Stimulated activated effector memory CD8-positive, alpha-beta T cell treated with anti-CD3 and anti-CD28 coated beads, Interleukin-12 subunit alpha, Interleukin-12 subunit beta, amount 100 ng/mL, for 72 hours (primary cell): ENCODE measurements at regions not wholly inside any gene's neighbourhood (a gene's known extent, or its start where the extent isn't known, plus 50 kb on each side); places are given as distances from the start of the nearest gene placed in this dataset.
A peak's percentile ranks its signal among the peaks of the same experiment; 100 is the strongest.
"Not testable (repeated sequence)": the region's sequence is repeated elsewhere in the genome, so short reads cannot be mapped to it uniquely, and the experiment has no call there.

Experiments used
- ATAC-seq: fragments of 150-1000 bp; cut with Tn5 transposase; 2 replicates; pipeline ENCODE4 v1.10.0; 2021
- DNase-seq, 2 donors: peaks; one replicate each; pipeline ENCODE4 v3.0.0; 2021 to 2022; ENCODE audit warnings: low spot score in 2 of 2
- H3K27ac Mint-ChIP-seq: one replicate; pipeline ENCODE4 v1.8.0; 2022; ENCODE audit warnings: mild to moderate bottlenecking, mixed read lengths
- H3K36me3 Mint-ChIP-seq: one replicate; pipeline ENCODE4 v1.8.0; 2022; ENCODE audit warnings: mild to moderate bottlenecking, mixed read lengths
- H3K4me1 Mint-ChIP-seq: one replicate; pipeline ENCODE4 v1.8.0; 2022; ENCODE audit warnings: mixed read lengths
- H3K4me3 Mint-ChIP-seq: one replicate; pipeline ENCODE4 v1.8.0; 2022; ENCODE audit warnings: mild to moderate bottlenecking, mixed read lengths
- H3K9me3 Mint-ChIP-seq: one replicate; pipeline ENCODE4 v1.8.0; 2022; ENCODE audit warnings: mixed read lengths

DNA sequence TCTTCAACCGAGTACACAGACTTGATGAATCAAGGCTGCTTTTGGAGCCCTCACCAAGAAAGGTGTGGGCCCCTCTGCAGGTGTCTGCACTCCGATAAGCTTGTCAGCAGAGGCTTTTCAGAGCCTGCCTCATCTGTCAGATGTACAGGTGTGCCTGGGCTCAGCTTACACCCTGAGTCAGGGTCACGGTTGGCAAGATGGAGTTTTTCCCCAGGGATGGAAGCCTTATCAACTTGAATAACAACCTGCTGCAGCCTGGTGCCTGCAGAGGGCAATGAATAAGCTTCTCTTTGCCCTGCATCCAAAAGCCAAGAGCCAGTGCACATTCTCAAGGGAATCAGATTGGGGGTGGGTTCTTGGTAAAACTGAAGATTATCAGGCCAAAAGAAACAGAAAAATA, 427.1 kb downstream of the CD83 start:
- Mint-ChIP-seq H3K4me3 (no peak overlapping the region), H3K4me1 (peaks cover 24% of the 10 kb centered on the region), H3K36me3 (no peaks in the 10 kb centered on the region), H3K27ac (no peak overlapping the region), H3K9me3 (no peaks in the 10 kb centered on the region)
- no peak for DNase-seq
- ATAC-seq, result no peak

DNA sequence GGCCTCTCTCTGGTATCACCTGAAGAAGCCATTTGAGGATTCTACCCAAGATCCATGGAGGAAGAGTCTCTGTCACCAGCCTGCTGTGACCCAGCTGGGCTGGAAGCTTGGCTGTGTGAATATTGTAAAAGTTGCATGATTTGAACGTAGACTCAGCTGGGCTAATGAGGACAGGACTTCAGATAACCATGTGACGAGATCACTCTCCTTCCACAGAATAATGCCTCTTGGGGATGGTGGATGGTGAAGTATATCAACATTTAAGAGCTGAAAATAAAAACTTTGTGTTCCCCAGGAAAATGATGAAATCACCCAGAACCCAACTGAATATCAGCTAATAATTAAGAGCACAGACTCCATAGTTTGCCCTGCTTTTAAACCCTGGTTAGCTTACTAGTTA, 427.9 kb downstream of the CD83 start:
- H3K27ac Mint-ChIP-seq, result no peak overlapping the region
- no peak for DNase-seq
- H3K4me3 Mint-ChIP-seq, result no peak overlapping the region
- no peaks in the 10 kb centered on the region for H3K36me3 Mint-ChIP-seq
- no peaks in the 10 kb centered on the region for H3K9me3 Mint-ChIP-seq
- ATAC-seq, result no peak
- peaks cover 24% of the 10 kb centered on the region for H3K4me1 Mint-ChIP-seq

DNA sequence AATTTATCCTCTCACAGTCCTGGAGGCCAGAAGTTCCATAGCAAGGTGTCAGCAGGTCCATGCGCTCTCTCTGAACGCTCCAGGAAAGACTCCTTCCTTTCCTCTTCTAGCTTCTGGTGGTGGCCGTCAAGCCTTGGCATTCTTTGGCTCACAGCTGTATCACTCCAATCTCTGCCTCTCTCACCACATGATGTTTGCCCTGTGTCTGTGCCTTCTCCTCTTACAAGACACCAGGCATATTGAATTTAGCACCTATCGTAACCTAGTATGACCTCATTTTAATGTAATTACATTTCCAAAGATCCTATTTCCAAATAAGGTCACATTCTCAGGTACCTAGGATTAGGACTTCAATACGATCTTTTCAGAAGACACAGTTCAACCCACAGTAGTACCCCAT, 428.5 kb downstream of the CD83 start:
- peaks cover 24% of the 10 kb centered on the region for H3K4me1 Mint-ChIP-seq
- H3K4me3 Mint-ChIP-seq, result no peak overlapping the region
- no peaks in the 10 kb centered on the region for H3K36me3 Mint-ChIP-seq
- ATAC-seq, result no peak
- no peak for DNase-seq
- H3K27ac Mint-ChIP-seq, result no peak overlapping the region
- no peaks in the 10 kb centered on the region for H3K9me3 Mint-ChIP-seq

DNA sequence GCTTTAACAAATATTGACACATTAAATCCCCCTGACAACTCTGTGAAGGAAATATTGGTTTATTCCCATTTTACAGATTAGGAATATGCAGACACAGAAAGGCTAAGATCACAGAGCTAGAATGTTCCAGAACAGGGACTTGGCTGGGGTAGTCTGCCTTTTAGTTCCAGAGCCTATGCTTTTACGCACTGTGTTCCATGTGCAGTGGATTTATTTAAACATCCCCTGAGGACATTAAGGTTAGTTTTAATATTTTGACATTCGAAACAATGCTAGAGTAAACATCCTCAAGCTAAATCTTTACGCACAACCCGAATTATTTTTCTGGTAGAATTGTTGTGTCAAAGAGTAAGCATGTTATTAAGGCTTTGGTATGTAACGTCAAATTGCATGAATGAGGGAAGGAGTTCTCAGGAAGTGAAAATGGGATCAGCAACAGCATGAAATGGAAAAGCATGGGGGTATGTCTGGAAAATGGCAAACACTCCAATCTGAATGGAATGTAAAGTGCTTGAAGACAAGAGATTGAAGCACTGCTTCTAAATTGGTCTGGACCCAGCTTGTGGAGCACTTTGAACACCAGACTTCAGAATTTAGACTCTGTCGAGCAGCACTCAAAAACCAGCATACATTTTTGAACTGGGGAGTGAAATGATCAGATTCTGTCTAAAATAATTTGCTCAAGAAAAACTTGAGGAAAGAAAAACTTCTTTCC, 429.9 kb downstream of the CD83 start:
- no peak overlapping the region for H3K27ac Mint-ChIP-seq
- no peaks in the 10 kb centered on the region for H3K36me3 Mint-ChIP-seq
- no peak for DNase-seq
- ATAC-seq, result no peak
- H3K9me3 Mint-ChIP-seq, result no peaks in the 10 kb centered on the region
- peaks cover 10% of the 10 kb centered on the region for H3K4me1 Mint-ChIP-seq
- no peak overlapping the region for H3K4me3 Mint-ChIP-seq

DNA sequence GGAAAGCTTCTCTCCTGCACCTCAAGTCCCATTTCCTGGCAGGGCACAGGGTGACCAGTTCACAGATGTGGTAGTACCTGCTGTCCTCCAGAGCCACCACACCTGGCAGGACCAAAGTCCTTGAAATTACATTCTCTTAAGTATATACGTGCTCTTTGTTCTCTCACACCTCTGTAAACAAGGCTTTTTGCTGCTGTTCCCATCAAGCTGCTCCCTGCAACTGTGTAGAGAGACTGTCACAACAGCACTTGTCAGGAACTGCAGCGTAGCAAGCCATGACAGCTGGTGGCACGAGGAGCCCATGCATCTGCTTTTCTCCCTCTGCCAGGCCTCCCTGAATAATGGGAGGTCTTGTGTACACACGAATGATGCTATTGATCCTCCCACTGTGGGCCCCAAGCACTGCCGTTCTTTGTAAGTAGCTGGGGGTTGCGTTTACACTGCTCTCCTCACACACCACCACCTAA, 431.8 kb downstream of the CD83 start:
- DNase-seq (no peak), ATAC-seq (no peak)
- Mint-ChIP-seq H3K9me3 (no peaks in the 10 kb centered on the region), H3K4me3 (no peak overlapping the region), H3K36me3 (no peaks in the 10 kb centered on the region), H3K4me1 (no peaks in the 10 kb centered on the region), H3K27ac (no peak overlapping the region)

DNA sequence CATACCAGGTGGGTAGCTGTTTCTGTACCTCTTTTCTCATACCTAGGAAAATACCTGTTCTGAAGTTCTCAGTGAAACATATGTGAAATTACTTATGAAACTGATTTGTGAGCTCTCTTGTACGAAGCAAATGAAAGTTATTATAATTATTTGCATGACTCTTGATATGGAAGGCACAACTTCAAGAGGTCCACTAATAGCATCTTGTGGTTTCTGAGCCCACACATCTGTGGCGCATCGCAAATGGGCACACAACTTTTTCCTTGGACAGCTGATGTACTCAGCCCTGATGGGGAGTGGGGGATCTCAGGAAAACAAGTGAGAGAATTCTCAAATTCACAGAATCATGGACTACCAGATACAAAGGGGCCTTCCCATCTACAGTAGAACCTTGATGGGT, 432.3 kb downstream of the CD83 start:
- Mint-ChIP-seq H3K9me3 (no peaks in the 10 kb centered on the region), H3K4me3 (no peak overlapping the region), H3K27ac (no peak overlapping the region), H3K36me3 (no peaks in the 10 kb centered on the region), H3K4me1 (no peaks in the 10 kb centered on the region)
- ATAC-seq (no peak), DNase-seq (no peak)

DNA sequence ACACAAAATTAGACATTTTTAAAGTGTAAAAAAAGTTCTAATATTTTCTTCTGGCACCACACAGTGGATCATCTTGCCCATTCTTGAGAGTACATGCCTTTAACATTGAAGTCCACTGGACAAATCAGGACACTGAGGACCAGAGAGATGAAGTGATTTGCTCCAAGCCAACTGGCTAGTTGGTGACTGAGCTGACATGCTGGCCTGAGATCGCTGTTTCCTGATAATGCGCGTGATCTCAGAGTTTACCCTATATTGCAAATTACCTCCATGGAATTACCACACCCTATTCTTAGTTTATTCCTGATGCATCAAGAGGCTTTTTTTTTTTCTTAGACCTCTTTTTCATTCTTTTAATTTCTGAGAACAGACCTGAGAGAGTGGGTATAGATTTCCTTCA, 432.8 kb downstream of the CD83 start:
- H3K27ac Mint-ChIP-seq, result no peak overlapping the region
- H3K4me3 Mint-ChIP-seq, result no peak overlapping the region
- DNase-seq (no peak), ATAC-seq (no peak)
- H3K36me3 Mint-ChIP-seq, result no peaks in the 10 kb centered on the region
- no peaks in the 10 kb centered on the region for H3K4me1 Mint-ChIP-seq
- no peaks in the 10 kb centered on the region for H3K9me3 Mint-ChIP-seq

DNA sequence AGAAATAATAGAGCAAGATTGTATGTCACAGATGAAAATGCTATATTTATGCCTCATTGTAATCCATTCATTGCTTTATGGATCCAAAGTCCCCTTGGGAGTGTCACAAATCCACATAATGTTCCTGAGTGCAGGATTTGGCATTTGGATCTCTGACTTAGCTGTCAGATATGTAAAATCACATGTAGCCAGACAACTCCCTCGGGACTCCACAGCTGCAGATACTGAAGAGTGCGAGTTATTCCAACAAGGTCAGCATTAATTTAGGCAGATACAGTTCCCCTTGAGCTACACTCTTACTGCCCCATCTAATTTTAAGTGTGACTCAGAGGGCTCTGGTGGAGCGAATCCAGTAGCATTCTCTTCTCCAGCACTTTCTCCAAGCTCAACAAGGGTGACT, 433.2 kb downstream of the CD83 start:
- DNase-seq, result no peak
- no peak for ATAC-seq

DNA sequence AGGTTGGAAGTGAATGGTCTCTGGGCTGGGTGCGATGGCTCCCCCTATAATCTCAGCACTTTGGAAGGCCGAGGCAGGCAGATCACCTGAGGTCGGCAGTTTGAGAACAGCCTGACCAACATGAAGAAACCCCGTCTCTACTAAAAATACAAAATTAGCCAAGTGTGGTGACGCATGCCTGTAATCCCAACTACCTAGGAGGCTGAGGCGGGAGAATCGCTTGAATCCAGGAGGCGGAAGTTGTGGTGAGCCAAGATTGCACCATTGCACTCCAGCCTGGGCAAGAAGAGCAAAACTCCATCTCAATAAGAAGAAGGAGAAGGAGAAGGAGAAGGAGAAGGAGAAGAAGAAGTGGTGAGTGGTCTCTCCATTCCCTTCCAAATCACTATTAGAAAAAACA, 434.0 kb downstream of the CD83 start:
- not testable (repeated sequence) for ATAC-seq, DNase-seq

More for the DNA sequence above, 433.2 kb downstream of the CD83 start:
- no peaks in the 10 kb centered on the region for H3K4me1 Mint-ChIP-seq
- no peaks in the 10 kb centered on the region for H3K9me3 Mint-ChIP-seq
- no peaks in the 10 kb centered on the region for H3K36me3 Mint-ChIP-seq
- no peak overlapping the region for H3K27ac Mint-ChIP-seq
- H3K4me3 Mint-ChIP-seq, result no peak overlapping the region

DNA sequence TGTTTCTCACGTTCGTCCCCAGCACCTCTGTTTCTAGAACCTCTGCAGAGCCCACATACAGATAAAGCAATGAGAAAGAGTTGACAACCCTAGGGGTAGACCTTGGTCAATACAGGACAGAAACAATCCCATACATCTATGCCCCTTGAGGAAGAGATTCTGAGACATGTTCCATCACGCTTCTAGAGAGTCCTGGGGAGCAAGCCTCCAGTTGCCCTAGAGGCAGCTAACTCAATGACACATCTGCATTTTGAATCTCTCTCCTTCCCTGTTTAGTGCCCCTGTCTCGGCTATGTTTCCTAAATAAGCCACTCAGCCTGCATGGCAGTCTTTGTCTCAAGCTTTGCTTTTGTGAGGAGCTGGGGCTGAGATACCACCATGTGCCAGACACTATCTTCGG, 435.3 kb downstream of the CD83 start:
- H3K4me1 Mint-ChIP-seq, result no peaks in the 10 kb centered on the region
- ATAC-seq (no peak), DNase-seq (no peak)
- no peak overlapping the region for H3K27ac Mint-ChIP-seq
- no peak overlapping the region for H3K4me3 Mint-ChIP-seq
- H3K36me3 Mint-ChIP-seq, result no peaks in the 10 kb centered on the region
- H3K9me3 Mint-ChIP-seq, result no peaks in the 10 kb centered on the region

More for the DNA sequence above, 434.0 kb downstream of the CD83 start:
- not testable (repeated sequence) for H3K9me3 Mint-ChIP-seq, H3K4me3 Mint-ChIP-seq, H3K36me3 Mint-ChIP-seq, H3K27ac Mint-ChIP-seq, H3K4me1 Mint-ChIP-seq

DNA sequence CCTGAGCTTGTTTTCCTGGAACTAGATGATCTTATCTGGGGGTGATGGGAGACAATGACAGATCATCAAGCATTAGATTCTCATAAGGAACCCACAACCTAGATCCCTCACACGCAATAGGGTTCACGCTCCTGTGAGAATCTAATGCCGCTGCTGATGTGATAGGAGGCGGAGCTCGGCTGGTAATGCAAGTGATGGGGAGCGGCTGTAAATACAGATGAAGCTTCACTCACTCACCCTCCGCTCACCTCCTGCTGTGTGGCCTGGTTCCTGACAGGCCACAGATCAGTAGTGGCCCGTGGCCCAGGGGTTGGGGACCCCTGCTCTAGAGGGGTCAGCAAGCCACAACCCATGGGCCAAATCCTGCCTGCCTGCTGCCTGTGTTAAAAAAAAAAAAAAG, 435.9 kb downstream of the CD83 start:
- Mint-ChIP-seq H3K4me1 (no peaks in the 10 kb centered on the region), H3K36me3 (no peaks in the 10 kb centered on the region), H3K27ac (peak overlapping the region; percentile 27), H3K9me3 (no peaks in the 10 kb centered on the region), H3K4me3 (no peak overlapping the region)
- DNase-seq, result no peak
- ATAC-seq, result no peak

DNA sequence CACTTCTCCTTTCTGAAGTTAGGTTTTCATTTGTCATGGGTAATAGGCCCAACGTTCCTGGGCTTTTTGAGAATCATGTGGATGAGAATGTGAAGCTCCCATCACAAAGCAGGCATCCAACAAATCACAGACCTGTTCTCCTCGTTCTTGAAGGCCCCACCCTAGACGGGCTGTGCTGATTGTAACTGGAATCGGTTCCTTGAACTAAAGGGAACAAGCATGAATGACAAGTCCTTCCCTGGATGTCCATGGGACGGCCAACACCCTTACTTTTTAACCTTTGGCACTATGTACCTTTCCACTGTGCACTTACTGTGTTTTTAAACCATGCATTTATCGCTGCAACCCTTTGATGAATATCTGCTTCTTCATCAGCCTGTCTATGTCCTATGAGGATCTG, 438.2 kb downstream of the CD83 start:
- Mint-ChIP-seq H3K4me1 (no peaks in the 10 kb centered on the region), H3K4me3 (no peak overlapping the region), H3K27ac (no peak overlapping the region), H3K36me3 (no peaks in the 10 kb centered on the region), H3K9me3 (no peaks in the 10 kb centered on the region)
- ATAC-seq (no peak), DNase-seq (no peak)

DNA sequence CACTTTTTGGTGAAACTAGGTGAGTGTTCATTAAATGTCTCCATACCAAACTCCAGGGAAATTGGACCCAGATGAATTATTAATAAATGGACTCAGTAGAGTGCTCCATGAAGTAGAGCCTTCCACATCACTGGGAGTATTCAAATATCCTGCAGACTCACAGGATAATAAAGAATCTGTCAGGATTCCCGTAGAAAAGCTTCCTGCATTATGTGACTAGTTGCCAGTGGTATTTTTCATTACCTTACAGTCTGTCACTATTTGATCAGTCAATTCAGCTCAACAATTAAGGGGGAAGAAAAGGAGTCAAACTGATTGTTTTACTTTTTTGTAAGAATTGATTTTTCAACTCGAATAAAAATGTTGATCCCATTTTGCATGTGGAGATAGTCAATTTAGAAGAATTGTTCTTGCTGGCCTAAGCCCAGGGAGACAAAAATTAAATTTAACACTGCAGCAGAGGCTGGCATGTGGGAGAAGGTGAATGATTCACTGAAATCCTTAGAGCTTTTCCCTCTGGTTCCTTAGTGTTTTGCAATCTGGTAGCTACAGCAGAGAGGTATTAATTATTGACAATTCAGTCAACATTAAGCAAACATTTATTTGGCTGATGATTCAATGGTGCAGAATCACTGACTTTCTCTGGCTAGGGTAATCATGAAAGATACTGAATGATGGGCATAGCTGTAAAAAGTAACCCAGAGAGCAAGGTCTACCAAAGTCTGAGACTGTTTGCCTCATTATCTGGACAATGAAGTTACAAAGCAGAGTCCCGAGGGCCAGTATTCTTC, 442.4 kb downstream of the CD83 start:
- Mint-ChIP-seq H3K4me3 (no peak overlapping the region), H3K36me3 (no peaks in the 10 kb centered on the region), H3K9me3 (peaks cover 4% of the 10 kb centered on the region), H3K4me1 (no peaks in the 10 kb centered on the region), H3K27ac (no peak overlapping the region)
- ATAC-seq (no peak), DNase-seq (no peak)

DNA sequence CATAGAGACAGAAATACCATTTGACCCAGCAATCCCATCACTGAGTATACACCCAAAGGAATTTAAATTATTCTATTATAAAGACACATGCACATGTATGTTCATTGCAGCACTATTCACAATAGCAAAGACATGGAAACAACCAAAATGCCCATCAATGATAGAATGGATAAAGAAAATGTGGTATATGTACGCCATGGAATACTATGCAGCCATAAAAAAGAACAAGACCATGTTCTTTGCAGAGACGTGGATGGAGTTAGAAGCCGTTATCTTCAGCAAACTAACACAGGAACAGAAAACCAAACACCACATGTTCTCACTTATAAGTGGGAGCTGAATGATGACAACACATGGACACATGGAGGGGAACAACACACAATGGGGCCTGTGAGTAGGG, 444.0 kb downstream of the CD83 start:
- not testable (repeated sequence) for H3K4me1 Mint-ChIP-seq, ATAC-seq, H3K4me3 Mint-ChIP-seq, H3K27ac Mint-ChIP-seq, DNase-seq, H3K36me3 Mint-ChIP-seq, H3K9me3 Mint-ChIP-seq

DNA sequence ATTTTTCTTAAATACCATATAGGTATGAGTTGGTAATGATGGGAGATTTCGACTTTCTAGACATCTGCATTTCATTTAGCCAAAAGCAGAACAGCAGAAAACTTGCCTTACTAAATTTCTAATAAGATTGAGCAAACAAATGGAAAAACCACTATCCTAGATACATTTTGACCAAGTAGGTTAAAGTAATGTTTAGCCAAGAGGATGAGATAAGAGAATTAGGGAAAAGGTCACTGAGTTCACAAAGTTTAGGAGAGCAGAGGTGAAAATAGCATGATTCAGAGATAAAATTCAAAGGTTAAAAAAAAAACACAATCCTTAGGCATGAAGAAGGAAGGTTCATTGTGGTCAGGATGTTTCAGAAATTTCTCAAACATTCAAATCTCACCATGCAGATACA, 450.3 kb downstream of the CD83 start:
- Mint-ChIP-seq H3K27ac (no peak overlapping the region), H3K4me3 (no peak overlapping the region), H3K9me3 (no peaks in the 10 kb centered on the region), H3K36me3 (no peaks in the 10 kb centered on the region), H3K4me1 (peaks cover 7% of the 10 kb centered on the region)
- ATAC-seq, result no peak
- no peak for DNase-seq

DNA sequence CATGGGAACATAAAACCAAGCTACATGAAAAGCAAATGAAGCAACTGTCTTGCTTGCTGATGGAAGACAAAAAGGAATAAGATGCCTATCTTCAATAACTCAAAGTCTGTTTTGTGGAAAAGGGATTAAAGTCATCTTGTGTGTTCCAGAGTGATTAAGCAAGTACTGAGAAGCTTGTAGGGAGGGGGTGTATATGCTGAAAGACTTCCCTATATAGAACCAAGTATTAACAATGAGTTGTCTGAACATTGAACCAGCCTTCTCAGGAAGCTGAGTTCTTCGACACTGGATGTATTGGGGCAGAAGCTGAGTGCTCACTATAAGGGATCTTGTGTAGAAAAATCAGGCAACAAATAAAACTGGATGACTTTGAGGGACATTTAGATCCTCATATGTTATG, 451.8 kb downstream of the CD83 start:
- no peaks in the 10 kb centered on the region for H3K36me3 Mint-ChIP-seq
- DNase-seq (no peak), ATAC-seq (no peak)
- H3K27ac Mint-ChIP-seq, result no peak overlapping the region
- H3K4me3 Mint-ChIP-seq, result no peak overlapping the region
- peaks cover 7% of the 10 kb centered on the region for H3K4me1 Mint-ChIP-seq
- H3K9me3 Mint-ChIP-seq, result no peaks in the 10 kb centered on the region
